NCI-H2227 (cell line): ENCODE measurements at regions not wholly inside any gene's neighbourhood (a gene's known extent, or its start where the extent isn't known, plus 50 kb on each side); places are given as distances from the start of the nearest gene placed in this dataset.
"Not testable (repeated sequence)": the region's sequence is repeated elsewhere in the genome, so short reads cannot be mapped to it uniquely, and the experiment has no call there.

Experiments
- DNase-seq: peaks from one replicate; lab custom pipeline; 2025; ENCODE audit not compliant: unreplicated experiment; lab: John Stamatoyannopoulos, UW

DNA sequence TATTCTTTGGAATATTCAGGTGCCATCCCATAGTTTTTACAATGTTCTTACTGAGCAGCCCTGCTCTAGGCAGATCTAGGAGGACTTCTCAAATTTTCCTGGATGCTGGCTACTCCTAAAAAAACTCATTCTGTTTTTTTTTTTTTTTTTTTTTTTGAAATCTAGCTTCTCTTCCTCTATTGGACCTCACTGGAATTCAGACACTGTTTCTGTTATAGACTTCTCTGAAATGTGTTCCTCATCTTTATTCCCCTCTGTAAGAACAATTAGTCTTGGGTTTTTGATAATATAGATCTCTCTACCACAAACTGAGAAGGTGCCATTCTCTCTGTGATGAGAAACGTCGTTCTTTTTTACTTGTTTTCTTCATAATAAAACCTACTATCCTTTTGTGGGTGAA lies 115.3 kb upstream of the CCND2 start:
- no peak for DNase-seq

DNA sequence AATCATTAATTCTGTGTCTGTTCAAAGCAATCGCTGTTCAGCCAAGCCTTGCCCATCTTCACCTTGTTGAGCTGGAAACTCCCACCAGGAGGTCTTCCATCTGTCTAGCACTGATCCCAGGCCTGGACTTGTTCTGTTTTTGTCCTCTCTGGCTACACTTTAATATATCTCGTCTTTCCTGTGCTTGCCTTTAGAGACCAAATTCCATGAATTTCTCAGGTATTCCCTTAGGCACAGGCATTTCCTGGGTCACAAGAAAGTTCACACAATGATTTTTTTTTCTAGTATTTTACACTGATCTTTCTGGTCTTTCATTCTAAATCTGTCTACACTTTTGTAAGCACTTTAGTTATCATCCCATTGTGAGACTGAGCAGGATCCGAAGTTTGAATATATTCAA lies 116.4 kb upstream of the CCND2 start:
- DNase-seq: no peak

- no peak for DNase-seq
Observed at GRCh38 chr12:4156317-4156716, 117.2 kb upstream of the CCND2 start.

GRCh38 chr12:4154672-4155225 lies 118.8 kb upstream of the CCND2 start:
- DNase-seq: no peak

- DNase-seq: no peak
Observed at GRCh38 chr12:4153343-4153892, 120.1 kb upstream of the CCND2 start.

DNA sequence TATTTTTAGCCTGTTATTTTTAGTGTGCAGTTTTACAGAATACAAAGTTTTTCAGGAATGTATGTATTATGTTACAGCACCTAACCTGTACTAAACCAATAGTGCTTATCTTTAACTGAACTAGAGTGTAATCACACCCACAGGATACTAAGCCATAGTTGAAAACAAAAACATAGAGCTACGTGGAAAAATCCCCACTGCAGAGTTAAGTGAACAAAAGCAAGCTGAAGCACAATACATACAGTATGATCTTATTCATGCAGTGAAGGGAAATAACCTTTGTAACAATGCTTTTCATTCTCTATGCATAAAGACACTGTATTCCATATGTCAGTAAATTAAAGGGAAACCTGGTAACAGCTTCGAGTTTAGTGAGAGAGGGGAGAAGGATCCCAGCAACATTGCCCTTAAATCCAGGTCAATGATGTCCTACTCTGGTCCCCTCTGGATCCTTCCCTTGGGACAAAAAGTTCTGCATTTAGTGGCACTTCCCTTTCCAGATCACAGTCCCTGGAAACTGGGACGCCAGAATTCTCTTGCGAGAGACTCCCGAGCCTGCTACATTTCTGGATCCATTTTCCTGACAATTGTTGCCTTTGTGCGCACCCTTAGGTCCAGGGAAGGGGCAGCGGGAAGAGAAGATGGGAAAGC lies 121.3 kb upstream of the CCND2 start:
- DNase-seq: no peak

DNA sequence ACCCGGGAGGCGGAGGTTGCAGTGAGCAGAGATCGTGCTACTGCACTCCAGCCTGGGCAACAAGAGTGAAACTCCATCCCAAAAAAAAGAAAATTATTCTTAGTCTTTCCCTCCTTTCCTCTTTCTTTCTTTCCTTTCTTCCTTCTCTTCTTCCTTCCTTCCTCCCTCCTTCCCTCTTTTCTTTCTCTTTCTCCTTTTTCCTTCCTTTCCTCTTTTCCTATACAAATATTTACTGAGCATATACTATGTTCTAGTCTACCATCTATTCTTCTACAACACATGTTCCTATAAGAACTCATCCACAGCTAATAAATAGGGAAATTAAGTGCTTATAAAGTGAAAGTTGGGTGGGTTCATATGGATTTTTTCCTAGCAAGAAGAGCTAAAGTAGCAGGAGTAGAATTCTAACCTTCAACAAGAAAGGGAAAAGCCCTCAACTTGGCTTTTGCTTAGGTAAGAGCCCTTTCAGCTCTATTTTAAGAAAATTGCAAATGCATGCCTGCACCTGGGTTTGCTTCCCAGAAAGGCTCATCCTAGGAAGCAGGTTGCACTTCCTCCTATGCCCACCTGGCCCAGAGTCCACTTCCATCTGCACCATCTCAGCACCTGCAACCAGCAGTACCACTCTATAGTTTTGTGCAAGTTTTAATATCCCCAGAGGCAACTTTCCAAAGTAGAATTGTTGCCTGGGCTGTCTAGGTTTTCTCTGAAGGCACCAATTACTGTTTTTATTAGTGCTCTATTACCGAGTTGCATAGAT lies 122.0 kb upstream of the CCND2 start:
- no peak for DNase-seq

- DNase-seq: not testable (repeated sequence)
Observed at GRCh38 chr12:4150355-4150754, 123.2 kb upstream of the CCND2 start.

DNA sequence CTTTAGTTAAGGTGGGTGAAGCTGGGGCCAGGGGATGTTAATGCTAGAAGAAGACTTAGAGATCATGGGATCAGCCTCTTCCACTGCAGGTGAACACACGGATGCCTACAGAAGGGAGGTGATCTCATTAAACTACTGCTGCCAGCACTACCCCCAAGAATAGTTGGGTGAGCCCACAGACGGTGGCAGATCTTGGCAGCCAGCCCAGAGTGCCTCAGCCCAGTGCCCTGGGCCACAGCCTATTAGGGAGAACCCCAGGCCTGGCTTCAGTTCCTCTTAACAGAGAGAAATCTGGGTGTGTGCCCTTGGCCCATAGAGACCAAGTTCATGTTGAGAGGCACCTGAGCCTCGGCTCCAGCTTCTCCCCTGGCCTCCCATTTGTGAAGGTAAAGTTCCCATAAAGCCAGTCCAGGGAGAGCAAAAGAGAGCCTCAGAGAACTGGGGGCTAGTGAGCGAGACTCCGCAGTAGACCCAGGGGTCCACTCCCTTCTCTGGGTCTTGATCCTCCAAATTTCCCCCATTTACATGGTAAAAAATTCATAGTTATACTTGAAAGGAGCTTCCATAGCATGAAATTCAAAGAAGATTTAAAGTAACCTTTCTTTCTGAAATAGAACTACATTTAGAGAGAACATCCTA lies 125.0 kb upstream of the CCND2 start:
- DNase-seq: no peak

- DNase-seq: no peak
Observed at GRCh38 chr12:4147031-4147481, 126.5 kb upstream of the CCND2 start.

DNA sequence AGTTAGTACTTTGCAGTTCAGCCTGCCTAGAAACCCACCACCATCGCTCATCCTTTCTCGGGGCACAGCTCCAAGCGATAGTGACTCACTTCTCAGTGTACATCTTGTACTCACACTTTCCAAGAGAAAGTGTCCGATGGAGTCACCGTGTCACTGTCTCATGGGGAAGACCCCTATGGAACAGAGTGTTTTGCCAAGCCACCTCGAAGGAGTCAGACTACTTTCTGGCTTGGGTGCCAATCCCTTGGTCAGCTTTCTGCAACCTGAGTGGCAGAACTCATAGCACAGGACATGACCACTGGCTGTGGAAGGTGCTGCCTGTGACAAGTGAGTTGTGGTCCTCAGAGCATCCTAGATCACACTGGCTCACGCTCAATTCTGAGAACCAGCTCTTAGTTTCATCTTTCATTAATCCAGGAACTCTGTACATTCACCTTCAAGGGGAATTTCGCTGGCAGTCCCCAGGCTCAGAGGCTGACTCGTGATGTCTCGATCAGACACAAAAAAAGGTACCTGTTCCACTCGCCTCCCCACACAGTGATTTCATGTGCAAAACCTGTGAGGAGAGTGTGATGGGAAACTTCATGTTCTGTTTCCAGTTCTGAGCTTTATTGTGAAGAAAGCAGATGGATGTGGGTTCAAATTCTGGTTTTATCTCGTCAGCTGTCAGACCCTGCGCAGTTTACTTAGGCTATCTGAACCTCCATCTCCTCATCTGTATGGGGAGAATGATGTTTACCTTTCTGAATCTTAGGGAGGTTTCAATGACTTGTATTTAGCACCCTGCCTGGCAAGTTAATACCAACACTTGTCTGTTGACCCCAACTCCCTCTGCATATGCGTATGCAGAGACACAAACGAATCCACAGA lies 127.3 kb upstream of the CCND2 start:
- DNase-seq: no peak

DNA sequence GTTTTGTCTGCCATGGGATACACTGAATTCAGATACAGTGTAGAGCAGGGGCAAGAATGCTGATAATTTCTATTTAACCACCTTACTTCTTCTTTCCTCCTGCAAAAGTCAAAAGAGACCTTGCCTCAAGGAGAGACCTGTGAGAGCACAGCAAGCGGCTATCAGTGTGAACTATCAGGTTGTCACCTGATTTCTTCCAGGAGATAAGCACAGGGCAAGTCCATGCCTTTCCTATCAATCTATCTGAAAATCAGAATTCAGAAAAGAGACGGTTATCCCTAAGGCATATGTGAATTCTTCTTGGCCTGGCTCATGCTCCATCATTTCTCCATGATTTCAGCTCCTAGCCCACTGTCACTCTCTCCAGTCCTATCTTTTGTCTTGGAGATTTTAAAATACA lies 128.9 kb upstream of the CCND2 start:
- no peak for DNase-seq

DNA sequence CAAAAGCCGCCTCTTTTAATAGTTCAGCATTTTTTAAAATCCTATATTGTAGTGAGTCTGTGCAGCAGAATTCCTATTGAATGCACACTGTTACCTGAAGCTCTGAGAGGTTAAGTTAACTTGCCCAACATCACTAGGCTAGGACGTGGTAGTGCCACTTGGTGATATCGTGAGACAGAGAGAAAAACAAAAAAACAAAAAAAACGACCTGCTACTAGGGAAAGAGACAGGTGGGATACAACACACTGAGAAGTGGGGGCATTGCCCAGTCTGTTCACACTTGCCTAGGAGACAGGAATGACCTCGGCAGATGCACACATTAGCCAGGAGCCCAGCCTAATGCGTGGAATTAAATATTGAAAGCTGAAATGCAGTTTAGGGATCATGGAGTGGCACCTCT lies 129.7 kb upstream of the CCND2 start:
- no peak for DNase-seq

DNA sequence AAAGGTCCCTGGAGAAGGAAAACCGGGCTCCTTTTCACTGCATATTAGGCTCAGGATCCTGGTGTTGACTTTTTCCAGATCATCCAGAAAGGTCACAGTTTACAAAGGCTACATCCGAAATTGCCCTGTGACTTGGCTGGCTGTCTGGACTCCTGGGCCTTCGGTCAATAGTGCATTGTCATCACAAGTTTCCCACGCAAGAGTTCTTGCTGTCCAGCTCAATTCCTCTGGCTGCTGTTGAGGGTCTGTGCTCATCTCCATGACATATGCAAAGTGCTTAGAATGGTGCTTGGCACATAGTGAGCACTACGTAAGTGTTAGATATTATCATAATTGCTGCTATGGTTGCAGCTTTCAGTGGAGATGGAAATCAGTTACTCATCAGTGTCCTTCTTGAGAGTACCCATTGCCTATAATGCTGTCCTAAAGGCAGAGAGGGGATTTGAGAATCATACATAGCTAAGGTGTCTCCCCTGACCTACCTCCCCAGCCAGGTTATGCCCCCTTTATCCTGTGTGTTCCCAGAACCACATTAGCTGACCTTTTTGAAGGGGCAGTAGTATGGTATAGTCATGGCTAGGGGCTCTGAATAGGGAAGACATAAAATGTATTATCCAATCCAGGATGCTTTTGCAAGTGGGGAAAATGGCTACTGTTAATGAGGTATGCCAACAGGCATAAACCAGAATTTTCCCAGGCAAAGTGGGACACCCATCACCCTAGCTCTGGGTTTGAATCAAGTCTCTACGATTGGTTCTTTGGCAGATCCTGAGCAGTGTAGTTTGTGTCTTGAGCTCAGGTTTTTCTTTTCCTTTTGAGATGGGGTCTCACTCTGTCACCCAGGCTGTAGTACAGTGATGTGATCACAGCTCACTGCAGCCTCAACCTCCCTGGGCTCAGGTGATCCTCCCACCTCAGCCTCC lies 132.0 kb upstream of the CCND2 start:
- no peak for DNase-seq

- DNase-seq: no peak
Observed at GRCh38 chr12:4140581-4141301, 132.8 kb upstream of the CCND2 start.

DNA sequence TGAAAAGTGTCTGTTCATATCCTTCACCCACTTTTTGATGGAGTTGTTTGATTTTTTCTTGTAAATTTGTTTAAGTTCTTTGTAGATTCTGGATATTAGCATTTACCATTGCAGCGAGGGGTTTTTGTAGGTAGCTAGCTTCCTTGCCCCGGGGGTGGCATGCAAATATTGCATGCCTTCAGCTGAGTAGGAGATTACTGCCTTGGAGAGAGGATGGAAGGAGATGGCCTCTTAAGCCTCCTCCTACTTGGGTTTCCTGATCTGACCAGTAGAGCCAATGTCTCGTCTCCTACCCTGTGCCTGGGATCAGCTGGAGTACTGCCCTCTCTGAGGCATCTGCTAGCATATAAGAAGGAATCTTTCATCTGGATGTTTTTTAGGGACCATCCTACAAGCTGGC lies 134.4 kb upstream of the CCND2 start:
- DNase-seq: no peak

GRCh38 chr12:4138532-4138931 lies 135.0 kb upstream of the CCND2 start:
- not testable (repeated sequence) for DNase-seq

DNA sequence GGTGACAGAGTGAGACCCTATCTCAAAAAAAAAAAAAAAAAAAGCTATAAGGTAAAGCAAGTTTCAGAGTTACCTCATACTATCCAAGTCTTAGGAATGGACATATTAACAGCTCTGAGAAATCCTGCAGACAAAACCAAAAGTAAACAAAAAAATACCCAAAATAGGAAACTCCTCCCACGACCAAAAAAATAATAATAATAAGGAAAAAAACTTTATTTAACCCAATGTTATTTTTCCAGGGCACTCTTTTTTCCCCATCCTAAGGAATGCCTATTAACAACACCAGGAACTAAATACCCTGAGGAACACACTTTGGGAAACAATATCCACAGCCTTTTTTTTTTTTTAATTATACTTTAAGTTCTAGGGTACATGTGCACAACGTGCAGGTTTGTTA lies 135.5 kb upstream of the CCND2 start:
- DNase-seq: no peak

DNA sequence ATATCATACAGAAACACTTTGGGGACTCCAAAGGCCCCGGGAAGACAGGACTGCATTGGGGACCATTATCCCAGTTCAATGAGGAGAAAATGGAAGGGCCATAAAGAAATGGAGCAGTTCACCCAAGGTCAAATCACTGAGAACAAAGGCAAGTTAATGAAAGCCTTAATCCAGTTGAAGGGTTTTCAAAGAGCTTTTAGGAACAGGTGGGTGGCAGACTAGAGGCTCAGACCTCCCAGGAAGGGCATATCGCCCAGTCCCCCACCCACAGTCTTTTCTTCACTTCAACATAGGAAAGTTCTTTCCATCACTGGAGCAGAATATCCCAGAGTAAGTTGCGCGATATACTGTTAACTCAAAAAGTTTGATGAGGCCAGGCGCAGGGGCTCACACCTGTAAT lies 136.1 kb upstream of the CCND2 start:
- no peak for DNase-seq
